Activated T-cell treated with anti-CD3 and anti-CD28 coated beads, Interleukin-2, amount 50 U/mL, for 48 hours (primary cell): ENCODE measurements at regions not wholly inside any gene's neighbourhood (a gene's known extent, or its start where the extent isn't known, plus 50 kb on each side); places are given as distances from the start of the nearest gene placed in this dataset.
"Not testable (repeated sequence)": the region's sequence is repeated elsewhere in the genome, so short reads cannot be mapped to it uniquely, and the experiment has no call there.

Experiments used
- DNase-seq, 2 experiments: peaks; one replicate each; pipeline ENCODE4 v3.0.0-alpha.2; 2020

DNA sequence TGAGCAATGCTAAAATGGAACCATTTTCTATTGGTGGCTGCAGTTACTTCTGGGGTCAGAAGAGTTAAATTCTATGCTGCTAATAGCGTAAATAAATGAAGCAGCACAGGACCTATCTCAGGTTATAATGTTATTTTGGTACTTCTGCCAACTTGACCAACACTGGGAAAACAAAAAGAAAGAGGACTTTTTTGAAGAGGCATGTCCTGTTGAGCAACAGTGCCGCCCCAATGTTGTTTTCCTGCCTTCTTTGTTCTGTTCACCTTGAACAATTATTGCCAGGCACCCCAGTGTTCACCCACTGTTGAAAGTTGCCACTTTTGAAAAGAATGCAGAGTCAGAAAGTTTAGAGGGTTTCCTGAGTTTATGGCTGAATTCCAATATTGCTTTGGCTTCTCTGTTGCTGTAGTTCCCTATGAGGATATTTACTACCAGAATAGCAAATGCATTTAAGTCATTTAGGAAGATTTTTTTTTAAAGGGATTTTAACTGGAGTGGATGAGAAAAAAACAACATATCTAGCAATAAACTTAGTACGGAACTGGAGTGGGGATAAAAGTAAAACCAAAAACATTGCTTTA lies 679.0 kb upstream of the DPPA4 start:
- DNase-seq: no peak

DNA sequence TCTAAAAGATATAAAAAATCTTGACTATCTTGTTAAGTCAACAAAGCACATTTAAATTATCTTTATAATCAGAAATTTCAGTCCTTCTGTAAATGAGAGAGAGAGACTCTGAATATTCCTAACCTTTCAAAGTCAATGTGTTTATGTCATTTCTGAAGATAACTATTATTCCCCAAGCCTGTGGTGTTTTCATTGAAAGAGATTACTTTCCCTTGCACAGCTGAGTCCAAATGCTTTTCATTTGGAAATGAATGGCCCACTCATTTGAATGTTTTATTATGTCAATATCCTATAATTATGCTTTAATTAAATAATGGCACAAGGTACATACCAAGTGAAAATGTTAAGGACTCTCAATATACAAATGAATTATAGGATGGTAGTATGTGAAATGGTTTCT lies 680.0 kb upstream of the DPPA4 start:
- DNase-seq: no peak

DNA sequence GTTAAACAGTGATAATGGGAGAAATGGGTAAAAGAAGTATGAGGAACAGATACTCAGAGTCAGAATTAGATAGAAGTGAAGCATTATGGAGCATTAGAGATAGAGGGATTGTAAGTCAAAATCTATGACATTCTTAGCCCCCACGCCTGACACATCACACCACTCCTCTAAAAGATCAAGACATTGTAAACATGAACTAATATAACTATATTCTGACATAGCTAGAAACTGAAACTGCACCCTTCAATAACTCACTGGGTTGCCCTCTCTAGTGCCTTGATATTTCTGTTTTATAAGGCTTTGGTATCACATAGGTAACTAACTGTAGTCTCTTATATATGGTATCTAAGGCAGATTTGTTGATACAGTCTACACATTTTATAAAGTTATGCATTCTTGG lies 684.3 kb upstream of the DPPA4 start:
- no peak for DNase-seq

DNA sequence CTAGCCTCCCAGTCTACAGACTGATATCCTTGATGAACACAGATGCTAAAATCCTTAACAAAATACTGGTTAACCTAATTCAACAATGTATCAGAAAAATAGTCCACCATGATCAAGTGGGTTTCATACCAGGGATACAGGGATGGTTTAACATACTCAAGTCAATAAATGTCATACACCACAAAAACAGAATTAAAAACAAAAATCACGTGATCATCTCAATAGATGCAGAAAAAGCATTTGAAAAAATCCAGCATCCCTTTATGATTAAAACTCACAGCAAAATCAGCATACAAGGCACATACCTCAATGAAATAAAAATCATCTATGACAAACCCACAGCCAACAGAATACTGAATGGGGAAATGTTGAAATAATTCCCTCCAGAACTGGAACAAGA lies 685.7 kb upstream of the DPPA4 start:
- not testable (repeated sequence) for DNase-seq

DNA sequence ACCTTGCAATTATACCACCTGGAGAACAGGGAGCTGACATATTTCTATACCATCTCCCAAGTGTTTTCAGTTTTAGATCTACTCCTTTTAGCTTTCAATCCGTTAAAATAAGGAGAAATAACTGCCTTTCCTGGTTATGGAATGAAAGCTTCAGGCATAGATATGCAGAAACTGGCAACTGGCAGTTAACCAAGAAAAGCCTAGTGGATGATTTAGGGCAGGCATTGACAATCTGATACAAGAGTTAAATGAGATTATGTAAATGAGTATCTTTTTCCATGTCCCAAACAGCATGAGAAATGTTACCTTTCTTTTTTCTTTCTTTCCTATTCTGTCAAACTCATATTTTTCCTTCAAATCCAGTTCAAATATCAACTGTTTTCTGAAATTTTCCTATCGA lies 689.1 kb upstream of the DPPA4 start:
- no peak for DNase-seq

DNA sequence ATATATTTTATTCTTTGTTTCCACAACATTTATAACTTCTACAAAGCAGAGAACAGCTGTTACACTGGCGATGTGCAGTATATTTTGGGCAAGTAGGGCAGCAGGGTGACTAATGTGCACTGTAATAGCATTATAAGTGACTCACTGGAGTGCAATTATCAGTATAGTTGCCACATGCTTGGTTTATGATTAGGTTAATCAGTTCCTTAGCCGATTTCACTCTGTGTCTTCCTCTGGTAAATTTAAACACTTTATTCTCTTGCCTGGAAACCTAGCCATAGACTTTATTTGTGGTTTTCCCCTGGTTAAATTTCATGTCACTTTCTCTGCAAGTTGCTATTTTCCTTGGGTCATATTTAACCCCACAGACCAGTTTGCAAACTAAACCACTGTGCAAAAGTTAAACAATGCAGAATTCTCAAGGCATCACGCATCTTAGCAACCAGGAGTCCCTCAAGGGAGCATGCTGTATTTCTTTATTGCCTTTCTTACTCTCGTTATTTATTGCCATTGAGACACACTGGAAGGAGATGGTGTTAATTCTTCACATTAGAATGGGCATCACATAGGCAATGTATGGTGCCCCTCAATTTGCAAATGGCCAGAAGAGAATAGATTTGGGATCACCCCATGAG lies 690.2 kb upstream of the DPPA4 start:
- DNase-seq: no peak

DNA sequence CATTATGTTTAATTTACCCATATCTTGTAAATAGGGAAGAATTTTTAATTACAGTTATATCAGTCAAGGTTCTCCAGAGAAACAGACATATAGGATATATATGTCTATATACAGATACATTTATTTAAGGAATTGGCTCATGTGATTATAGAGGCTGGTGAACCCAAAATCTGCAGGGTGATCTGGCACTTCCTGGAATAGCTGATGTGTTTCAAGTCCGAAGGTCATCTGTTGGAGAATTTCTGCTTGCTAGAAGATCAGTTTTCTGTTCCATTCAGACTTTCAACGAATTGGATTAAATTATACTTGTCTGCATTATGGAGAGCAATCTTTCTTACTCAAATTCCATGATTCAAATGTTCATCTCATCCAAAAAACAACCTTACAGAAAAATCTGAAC lies 694.6 kb upstream of the DPPA4 start:
- no peak for DNase-seq

DNA sequence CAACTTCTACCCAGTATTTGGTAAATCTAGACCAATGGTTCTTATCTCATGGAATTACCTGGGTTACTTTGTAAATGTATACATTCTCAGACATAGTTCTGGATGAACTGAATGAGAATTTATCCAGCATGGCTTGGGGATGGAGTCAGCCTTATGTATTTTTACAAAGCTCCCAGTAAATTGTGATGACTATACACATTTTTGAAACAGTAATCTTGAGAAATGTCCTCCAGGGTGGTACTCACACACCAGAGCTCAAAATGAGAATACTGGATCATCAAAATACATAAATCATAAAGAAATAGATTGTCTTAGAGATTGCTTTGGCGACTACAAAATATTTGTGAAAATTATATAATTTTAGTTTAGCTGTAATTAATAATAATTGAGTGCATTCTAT lies 722.1 kb upstream of the DPPA4 start:
- no peak for DNase-seq

DNA sequence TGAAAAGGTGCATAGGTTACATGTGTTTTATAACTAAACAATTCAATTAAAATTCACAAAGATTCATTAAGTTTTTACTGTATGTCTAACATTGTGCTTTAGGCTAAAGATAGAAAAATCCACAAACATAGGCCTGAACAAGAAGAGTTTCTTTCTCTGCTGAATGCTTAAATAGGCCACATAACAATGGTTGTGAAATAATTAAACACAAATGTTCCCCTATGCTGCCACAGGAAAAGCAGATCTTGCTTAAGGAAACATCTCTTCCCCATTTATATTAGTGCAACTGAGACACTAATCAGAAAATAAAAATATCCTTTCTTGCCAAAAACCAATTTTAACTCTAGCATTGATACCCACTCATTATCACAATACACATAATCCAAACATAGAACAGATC lies 725.4 kb upstream of the DPPA4 start:
- no peak for DNase-seq

DNA sequence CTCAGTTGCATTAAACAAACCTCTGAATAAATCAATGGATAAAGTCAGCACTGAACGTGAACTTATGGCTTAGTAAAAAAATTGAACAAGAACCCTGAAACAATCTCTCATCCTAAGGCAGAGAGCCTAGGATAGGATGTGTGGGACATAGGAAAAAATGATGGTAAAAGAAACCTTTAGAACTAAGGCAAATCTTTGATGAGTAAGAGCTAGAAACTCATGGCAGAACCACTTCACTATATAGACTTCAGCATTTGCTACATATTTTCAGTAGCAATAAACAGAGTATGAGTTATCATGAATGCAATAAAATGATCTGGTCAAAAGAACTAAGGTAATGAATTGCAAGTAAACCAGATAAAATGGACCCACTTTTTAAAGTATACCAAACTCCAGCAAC lies 725.8 kb upstream of the DPPA4 start:
- no peak for DNase-seq

DNA sequence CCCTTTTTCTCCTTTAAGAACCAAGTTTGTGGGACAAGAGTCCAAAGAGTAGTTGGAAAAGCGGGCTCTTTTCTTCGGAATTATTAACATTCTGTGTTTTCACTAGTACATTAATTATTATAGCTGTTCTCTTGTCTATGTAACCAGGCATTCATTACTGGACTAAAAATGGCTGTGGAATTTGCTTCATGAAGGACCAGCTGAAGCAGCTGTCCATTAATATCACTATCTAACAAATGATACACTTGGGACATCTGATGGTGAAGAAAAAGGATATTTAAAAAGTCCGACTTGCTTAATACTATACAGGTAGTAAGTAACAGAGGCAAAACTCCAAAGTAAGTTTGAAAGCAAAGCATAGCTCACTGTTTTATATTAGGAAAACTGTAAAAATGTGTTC lies 728.9 kb upstream of the DPPA4 start:
- no peak for DNase-seq

DNA sequence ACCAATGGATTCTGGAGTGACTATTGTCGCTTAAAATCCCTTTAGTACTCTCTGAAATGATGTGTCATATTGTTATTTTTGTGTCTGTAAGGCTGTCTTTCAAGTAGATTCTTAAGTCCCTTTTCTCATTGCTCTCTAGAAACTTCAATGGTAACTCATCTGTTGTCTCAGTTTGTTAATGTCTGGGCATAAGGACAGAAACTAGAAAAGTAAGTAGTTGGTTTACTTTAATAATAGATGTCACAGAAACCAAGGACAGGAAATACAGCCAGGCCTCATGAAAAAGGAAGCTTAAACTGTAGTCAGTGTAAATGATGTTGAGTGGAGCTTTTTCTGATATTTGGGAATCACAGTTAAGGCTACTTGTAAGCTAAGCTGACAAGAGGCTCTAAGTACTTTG lies 730.2 kb upstream of the DPPA4 start:
- no peak for DNase-seq

DNA sequence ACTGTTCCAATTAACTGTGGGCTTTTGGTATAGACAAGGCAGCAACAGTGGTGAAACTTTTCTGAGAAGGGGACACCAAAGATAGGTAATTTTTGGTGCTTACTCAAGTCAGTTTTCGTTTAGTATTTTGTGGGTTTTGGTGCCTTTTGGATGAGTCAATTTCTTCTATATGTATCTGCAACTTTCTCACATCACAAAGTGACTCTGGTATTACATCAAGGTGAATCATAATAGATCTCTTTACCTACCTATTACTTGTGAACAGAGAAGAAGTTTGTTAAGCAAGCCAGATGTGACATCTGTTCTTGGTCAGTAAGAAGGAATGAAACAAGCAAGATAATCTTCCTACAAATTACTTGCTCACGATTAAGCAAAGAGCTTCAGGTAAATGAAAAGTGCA lies 732.4 kb upstream of the DPPA4 start:
- DNase-seq: no peak

DNA sequence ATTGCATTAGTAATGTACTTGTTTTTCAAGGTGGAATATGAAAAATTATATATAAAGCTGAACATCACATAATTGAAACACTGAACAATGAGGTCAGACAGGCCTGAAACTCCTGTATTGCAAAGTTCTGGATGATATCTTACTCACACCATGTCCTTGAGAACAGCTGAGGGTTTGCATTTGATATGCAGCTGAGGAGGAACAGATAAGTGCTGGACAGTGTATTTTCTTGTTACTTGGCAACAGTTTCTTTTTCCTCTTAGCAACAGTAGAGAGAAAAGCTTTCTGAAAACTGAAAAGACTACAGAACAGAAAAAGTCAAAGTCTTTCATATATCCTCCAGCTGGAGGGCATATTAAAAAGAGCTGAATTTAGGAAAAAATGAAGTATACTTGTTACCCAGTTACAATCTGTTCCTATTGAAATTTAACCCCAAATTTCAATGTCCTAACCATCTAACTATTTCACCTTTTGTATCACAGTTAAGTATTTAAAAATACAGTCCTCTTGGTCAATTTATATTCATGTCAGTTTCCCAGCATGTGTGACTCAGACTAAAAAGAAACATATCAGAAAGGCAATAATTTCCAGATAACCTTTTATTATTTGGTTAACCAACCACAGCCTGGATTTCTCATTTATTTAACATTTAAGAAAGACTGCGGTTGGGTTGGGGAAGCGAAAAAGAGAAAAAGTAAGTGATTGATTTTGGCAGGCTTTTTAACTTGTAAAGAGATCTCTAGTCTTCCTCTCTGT lies 733.0 kb upstream of the DPPA4 start:
- no peak for DNase-seq

DNA sequence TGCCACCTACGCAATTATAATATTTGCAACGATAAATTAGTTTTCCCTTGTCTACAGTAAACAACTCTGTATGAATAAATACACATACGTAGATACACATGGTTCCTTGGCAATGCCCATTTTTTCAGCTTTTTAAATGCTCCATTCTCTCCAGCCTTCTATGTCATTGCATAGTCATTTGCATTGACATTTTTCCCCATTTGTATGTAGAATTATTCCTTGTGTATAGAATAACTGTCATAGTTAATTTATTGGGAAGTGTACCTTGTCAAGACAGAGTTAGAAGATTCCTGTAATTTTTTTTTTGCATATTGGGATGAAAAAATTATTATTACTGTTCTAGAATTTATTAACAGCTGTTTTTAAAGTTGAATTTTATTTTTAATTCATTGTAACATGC lies 736.7 kb upstream of the DPPA4 start:
- no peak for DNase-seq

DNA sequence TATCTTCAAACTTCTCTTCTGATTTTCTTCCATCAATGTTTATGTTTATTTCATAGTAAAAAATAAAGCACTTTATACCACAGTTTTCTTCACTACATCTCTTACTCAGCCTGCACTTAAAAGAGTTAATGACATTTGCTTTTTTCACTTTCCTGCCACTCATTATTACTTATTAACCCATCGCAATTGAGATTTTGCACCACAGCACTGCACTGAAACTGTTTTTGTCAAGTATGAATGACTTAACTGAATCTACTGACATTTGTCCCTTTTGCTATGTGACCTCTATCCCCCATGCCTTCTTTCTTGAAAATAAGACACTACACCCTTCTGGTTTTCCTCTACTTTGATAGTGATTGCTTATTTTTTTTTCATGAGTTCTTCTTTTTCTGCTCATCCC lies 739.7 kb upstream of the DPPA4 start:
- DNase-seq: no peak

DNA sequence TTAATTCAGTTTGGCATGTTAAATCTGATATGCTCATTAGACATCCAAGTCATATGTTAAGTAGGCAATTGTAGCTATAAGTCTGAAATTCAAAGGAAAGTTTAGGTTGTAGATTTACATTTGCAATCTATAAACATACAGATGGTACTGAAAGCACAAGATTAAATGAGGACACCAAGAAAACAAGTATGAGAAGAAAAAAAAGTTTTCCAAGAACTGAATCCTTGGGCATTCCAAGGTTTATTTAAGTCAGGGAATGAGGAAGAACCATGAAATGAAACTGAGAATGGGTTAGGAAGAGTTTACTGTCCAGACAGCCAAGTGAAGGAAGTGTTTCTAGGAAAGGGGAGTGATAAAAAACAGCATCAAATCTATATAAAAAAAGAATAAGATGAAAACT lies 756.1 kb upstream of the DPPA4 start:
- no peak for DNase-seq

DNA sequence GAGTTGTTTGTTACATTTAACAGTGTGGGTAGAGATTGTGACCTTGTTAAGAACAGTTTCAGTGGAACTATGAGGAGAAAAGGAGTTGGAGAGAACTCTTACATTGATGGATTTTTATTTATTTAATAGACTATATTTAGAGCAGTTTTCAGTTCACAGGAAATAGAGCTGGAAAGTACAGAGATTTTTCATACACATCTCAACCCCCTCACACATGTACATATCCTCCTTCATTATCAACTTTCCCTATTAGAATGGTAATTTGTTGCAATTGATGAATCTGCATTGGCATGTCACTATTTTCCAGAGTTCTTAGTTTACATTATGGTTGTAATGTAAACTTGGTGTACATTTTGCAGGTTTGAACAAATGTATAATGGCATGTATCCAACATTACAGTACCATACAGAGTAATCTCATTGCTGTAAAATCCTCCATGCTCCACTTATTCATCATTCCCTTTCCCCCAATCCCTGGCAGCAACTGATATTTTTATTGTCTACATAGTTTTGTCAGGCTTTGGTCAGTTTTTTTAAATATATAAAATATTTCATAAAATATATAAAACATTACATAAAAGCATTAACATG lies 756.6 kb upstream of the DPPA4 start:
- no peak for DNase-seq

DNA sequence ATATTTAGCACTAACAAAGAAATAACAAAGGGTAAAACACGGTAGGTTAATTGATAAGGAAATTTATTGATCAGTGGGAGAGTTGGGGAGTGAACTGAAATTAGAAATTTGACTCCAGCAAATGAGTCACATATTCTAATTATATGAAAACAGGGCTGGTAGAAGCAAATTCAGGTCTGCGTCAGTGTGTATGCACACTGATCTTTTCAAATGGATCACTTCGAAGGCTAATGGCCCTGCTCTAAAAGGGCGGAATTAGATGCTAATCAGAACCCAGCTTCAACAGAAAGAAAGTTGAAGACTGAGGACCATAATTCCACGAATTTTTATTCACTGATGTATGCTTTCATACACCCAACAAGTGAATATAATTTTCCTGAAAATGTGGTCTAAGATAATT lies 762.4 kb upstream of the DPPA4 start:
- DNase-seq: no peak

DNA sequence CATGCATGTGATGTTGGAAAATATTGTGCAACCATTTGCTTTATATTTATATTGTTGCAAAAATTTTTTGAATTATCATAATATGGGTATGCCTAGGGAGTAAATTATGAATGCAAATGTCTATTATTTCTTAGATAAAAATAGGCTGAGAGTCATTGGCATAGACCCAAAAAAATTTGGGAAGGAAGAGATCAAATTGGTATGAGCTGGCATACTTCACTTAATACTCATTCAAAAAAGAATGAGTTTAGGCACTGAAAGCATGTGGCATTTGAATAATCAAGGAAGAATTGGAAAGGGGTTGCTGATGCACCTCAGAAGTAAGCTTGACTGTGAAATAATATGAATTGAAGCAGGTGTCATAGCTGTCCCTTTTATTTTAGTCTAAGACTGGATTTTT lies 764.0 kb upstream of the DPPA4 start:
- DNase-seq: no peak

DNA sequence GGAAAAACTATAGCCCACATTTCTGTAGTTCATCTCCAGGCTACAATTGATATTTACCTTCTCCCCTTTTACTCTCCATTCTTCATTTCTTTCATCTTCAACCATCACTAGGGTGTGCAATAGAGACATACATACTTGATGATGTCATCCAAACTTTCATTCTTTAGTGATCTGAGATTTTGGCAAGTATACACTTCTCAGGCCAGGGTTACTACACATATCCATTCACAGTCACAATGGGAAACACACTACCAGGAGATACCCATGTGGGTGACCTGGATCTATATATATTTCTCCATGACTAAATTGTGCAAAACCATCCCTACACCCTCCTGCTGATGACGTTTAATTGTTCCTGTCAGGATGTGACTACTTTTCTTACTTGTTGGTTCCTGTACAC lies 769.5 kb upstream of the DPPA4 start:
- DNase-seq: no peak

DNA sequence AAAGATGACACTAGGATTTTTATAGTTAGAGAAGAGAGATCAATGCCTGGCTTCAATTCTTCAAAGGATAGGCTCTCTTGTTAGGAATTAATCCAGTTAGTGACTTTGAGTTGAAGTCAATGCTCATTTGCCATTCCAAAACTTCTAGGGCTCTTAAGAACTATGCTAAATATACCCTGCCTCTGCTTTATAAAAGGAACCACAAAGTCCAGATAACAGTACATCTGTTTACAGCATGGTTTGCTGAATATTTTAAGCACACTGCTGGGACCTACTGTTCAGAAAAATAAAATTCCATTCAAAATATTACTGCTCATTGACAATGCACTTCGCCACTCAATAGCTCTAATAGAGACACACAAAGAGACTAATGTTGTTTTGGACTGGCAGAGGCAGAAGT lies 786.6 kb upstream of the DPPA4 start:
- no peak for DNase-seq

DNA sequence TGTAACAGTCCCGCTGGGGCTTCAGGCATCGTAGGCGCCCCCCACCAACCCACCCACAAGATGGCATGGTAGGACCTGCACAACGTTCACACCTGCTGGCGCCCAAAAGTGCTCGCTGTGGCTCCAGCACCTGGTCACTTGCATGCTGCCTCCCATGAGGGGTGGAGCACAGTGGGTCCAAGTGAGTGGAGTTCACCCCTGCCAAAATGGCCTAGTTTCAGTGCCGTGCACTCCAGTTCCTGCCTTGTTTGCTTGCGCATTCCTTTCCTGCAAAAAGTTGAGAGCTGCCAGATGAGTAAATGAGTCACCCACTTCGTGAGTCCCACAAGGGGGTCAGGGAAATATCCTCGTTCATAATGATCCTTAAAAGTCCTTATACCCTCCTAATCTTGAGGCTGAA lies 788.7 kb upstream of the DPPA4 start:
- no peak for DNase-seq

DNA sequence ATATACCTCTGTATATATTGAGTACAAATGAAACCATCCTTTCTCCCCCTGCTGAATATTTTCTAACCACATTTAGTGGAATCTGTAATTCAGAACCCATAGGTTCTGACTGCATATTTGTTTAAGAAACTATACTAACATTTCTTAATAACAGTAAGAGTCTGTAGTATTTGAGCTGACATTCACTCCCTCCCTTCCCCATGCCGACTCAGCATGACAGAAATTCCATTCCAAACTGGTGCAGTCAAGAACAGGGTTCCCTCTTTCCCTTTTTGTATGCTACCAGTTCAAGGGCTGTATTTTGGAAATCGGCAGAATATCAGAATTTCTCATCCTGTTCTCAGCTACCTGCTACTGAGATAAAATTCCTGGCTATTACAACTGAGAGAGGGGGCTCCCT lies 796.6 kb upstream of the DPPA4 start:
- no peak for DNase-seq
